ENCODE measurements at regions not wholly inside any gene's neighbourhood (a gene's known extent, or its start where the extent isn't known, plus 50 kb on each side); places are given as distances from the start of the nearest gene placed in this dataset.

GRCh38 chr1:82972841-82973553 is 1025.9 kb downstream of the TTLL7 start:
- Histone ChIP-seq H3K9me3 (no peaks in the 10 kb centered on the region), H3K27ac (no peak overlapping the region), H3K4me3 (no peak overlapping the region), H3K27me3 (no peaks in the 10 kb centered on the region), H3K4me1 (no peaks in the 10 kb centered on the region), H3K36me3 (no peaks in the 10 kb centered on the region)
- WGBS, 2 donors, result 84 to 85% methylated on average over 15 of the region's 15 CpGs
- FAIRE-seq (no peak), DNase-seq (peak in 1 of 6 donors; percentile 15), ATAC-seq (no peak)
- intact Hi-C loops (cut with DNase I), result no loop called here
- TF ChIP-seq, protein P1, sequence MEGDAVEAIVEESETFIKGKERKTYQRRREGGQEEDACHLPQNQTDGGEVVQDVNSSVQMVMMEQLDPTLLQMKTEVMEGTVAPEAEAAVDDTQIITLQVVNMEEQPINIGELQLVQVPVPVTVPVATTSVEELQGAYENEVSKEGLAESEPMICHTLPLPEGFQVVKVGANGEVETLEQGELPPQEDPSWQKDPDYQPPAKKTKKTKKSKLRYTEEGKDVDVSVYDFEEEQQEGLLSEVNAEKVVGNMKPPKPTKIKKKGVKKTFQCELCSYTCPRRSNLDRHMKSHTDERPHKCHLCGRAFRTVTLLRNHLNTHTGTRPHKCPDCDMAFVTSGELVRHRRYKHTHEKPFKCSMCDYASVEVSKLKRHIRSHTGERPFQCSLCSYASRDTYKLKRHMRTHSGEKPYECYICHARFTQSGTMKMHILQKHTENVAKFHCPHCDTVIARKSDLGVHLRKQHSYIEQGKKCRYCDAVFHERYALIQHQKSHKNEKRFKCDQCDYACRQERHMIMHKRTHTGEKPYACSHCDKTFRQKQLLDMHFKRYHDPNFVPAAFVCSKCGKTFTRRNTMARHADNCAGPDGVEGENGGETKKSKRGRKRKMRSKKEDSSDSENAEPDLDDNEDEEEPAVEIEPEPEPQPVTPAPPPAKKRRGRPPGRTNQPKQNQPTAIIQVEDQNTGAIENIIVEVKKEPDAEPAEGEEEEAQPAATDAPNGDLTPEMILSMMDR (IDR thresholded peaks at IDR 0.05), result no peak

GRCh38 chr1:82969340-82969739 is 1029.6 kb downstream of the TTLL7 start:
- no peak overlapping the region for H3K4me3 ChIP-seq
- intact Hi-C loops (cut with DNase I), result no loop called here
- H3K27me3 ChIP-seq, result no peaks in the 10 kb centered on the region
- TF ChIP-seq, protein P1 (IDR thresholded peaks at IDR 0.05), result no peak
- DNase-seq (no peak), ATAC-seq (no peak), FAIRE-seq (no peak)
- H3K4me1 ChIP-seq, result no peaks in the 10 kb centered on the region
- H3K27ac ChIP-seq, result no peak overlapping the region
- WGBS, 2 donors, result 44 to 75% methylated on average over 2 of the region's 2 CpGs
- no peaks in the 10 kb centered on the region for H3K9me3 ChIP-seq
- H3K36me3 ChIP-seq, result no peaks in the 10 kb centered on the region

- intact Hi-C loops (cut with DNase I), result no loop called here
- H3K27me3 ChIP-seq, result no peaks in the 10 kb centered on the region
- no peak for ATAC-seq
- no peak overlapping the region for H3K27ac ChIP-seq
- 60 to 63% methylated on average over 2 of the region's 2 CpGs for WGBS, 2 donors
- no peaks in the 10 kb centered on the region for H3K9me3 ChIP-seq
- no peak overlapping the region for H3K4me3 ChIP-seq
- no peak for DNase-seq
- TF ChIP-seq, protein P1 (IDR thresholded peaks at IDR 0.05), result no peak
- FAIRE-seq, result no peak
- H3K4me1 ChIP-seq, result no peaks in the 10 kb centered on the region
- H3K36me3 ChIP-seq, result no peaks in the 10 kb centered on the region
Observed at GRCh38 chr1:82962658-82963057, 1036.3 kb downstream of the TTLL7 start.

GRCh38 chr1:82950606-82951200 is 1048.2 kb downstream of the TTLL7 start:
- no peak for DNase-seq
- Histone ChIP-seq H3K4me3 (no peak overlapping the region), H3K36me3 (no peaks in the 10 kb centered on the region), H3K9me3 (no peaks in the 10 kb centered on the region), H3K27me3 (no peaks in the 10 kb centered on the region), H3K4me1 (no peaks in the 10 kb centered on the region), H3K27ac (no peak overlapping the region)
- no peak for FAIRE-seq
- no peak for ATAC-seq
- WGBS, 2 donors, result 86 to 89% methylated on average over 6 of the region's 6 CpGs
- TF ChIP-seq, protein P1 (IDR thresholded peaks at IDR 0.05), result no peak
- intact Hi-C loops (cut with DNase I), result no loop called here

DNA sequence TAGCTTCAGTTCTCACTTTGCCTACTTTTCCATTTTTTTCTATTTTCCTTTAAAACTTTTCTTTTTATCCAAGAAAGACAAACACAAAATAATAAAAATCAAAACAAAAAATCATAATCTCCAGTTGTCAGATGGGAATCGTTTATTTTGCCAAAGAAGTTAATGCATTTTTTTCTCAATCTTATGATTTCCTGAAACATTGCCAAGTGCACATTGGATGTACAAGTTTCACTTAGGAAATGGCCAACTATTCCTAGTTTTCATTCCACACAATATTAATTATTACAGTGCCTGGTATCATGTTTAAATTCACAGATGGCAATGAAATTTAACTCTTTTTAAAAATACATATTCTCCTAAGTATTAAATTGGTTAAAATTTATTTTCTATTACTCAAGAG is 1050.5 kb downstream of the TTLL7 start:
- intact Hi-C loops (cut with DNase I), result no loop called here
- TF ChIP-seq, protein P1 (IDR thresholded peaks at IDR 0.05), result no peak
- Histone ChIP-seq H3K36me3 (no peaks in the 10 kb centered on the region), H3K4me1 (no peaks in the 10 kb centered on the region), H3K27ac (no peak overlapping the region), H3K4me3 (no peak overlapping the region), H3K27me3 (no peaks in the 10 kb centered on the region), H3K9me3 (no peaks in the 10 kb centered on the region)
- ATAC-seq (no peak), DNase-seq (no peak), FAIRE-seq (peak; percentile 57)
- WGBS, 2 donors, result 23 to 24% methylated on average over 1 of the region's 1 CpG

All from pancreas (tissue), 10 donors.